ENCODE measurements at regions not wholly inside any gene's neighbourhood (a gene's known extent, or its start where the extent isn't known, plus 50 kb on each side); places are given as distances from the start of the nearest gene placed in this dataset.

DNA sequence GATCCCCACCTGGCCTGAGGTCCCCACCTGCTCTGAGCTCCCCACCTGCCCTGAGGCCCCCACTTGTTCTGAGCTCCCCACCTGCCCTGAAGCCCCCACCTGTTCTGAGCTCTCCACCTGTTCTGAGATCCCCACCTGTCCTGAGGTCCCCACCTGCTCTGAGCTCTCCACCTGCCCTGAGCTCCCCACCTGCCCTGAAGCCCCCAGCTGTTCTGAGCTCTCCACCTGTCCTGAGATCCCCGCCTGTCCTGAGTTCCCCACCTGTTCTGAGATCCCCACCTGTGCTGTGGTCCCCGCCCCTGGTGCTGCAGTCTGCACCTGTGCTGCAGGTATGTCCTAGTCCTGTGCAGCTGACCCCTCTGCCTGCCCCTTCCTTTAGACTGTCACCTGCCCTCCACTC is 561.6 kb downstream of the TCERG1L start:
- no peak for DNase-seq
- ChIA-PET CTCF (no interaction called here), POLR2A (ENCODE audit: unreplicated experiment) (no interaction called here)
- H3F3A ChIP-seq (ENCODE audit: low read length, unreplicated experiment) = no peaks in the 10 kb centered on the region
- H3K4me1 ChIP-seq (ENCODE audit: insufficient read depth, low read length) = no peaks in the 10 kb centered on the region
- no peak overlapping the region for H3K4me3 ChIP-seq (ENCODE audit: low read length)
- H3K79me2 ChIP-seq (ENCODE audit: low read length) = no peaks in the 10 kb centered on the region
- H3K9me3 ChIP-seq (ENCODE audit: low read length) = no peaks in the 10 kb centered on the region
- no peak overlapping the region for H3K9ac ChIP-seq (ENCODE audit: low read length)
- no peaks in the 10 kb centered on the region for H3K9me2 ChIP-seq (replicated peaks; ENCODE audit: low read length)
- H3K27ac ChIP-seq (ENCODE audit: low read length) = no peak overlapping the region
- intact Hi-C loops (cut with micrococcal nuclease) = no loop called here
- H2AFZ ChIP-seq (ENCODE audit: low read length) = no peak overlapping the region
- no peak for ATAC-seq
- no peak overlapping the region for H3K4me2 ChIP-seq (ENCODE audit: low read length)
- BruUV-seq (replicated peaks) = no TSS peak
- no peaks in the 10 kb centered on the region for H3K36me3 ChIP-seq (ENCODE audit: low read depth, low read length)
- no peaks in the 10 kb centered on the region for H4K20me1 ChIP-seq (ENCODE audit: low read length)
- no peaks in the 10 kb centered on the region for H3K27me3 ChIP-seq (ENCODE audit: low read length)
- TF ChIP-seq EZH2 (IDR thresholded peaks at IDR 0.05; ENCODE audit: low read length, unreplicated experiment) = no peak

DNA sequence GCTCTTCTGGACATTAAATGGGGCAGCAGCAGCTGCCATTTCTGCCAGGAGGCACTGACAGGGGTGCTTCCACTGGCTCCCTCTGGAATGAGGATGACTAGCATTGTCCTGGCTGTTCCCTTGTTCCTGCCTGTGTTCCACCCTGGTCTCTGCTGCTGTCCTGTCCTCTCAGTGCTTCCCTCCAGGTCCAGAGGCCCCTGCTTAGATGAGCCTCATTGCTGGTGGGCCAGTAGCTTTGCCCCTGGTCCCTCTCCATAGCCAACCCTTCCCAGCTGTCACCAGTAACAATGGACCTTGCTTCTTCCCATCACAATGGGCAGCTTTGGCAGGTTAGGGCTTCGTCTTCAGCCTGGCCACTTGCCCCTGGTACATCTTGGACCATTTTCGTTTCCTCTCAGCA is 561.1 kb downstream of the TCERG1L start:
- ATAC-seq = no peak
- H3K4me1 ChIP-seq (ENCODE audit: insufficient read depth, low read length) = no peaks in the 10 kb centered on the region

DNA sequence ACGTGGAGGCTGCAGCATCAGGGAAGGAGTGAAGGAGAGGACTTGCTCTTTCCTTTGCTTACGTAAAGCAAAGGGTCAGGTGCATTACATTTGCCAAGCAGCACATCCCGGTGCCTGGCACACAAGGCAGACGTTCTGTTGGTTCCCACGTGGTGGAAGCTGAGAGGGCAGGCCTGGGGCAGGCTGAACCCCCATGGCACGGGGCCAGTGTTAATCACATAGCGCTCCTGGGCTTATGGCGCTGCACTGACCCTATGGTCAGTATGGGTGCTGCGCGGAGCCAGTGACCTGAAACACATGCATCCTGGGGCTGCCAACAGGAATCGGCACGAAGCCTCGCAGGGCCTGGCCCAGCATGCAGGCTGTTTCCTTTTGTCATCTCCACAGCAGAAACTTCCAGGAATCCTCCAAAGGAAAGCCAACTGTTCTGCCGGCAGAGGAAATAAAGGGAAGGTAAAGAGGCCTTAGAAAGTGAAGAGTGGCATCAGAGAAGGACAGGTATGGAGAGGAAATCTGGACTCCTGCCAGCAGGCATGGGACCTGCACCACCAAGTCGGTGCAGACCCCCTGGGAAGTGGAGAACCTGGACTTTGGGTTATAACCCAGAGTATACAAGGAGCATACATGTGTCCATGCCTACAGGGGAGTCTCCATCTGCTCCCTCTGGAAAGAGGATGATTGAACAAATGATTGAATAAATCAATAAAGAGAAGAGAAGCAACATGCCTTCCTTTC is 560.2 kb downstream of the TCERG1L start:
- POLR2A ChIA-PET (ENCODE audit: unreplicated experiment) = no interaction called here
- Histone ChIP-seq H3K27me3 (ENCODE audit: low read length) (no peaks in the 10 kb centered on the region), H3K36me3 (ENCODE audit: low read depth, low read length) (no peaks in the 10 kb centered on the region), H3K9me2 (replicated peaks; ENCODE audit: low read length) (no peaks in the 10 kb centered on the region), H3K4me2 (ENCODE audit: low read length) (no peak overlapping the region), H3K9ac (ENCODE audit: low read length) (no peak overlapping the region), H3K4me3 (ENCODE audit: low read length) (no peak overlapping the region), H3K79me2 (ENCODE audit: low read length) (no peaks in the 10 kb centered on the region), H2AFZ (ENCODE audit: low read length) (no peak overlapping the region), H3F3A (ENCODE audit: low read length, unreplicated experiment) (no peaks in the 10 kb centered on the region), H3K9me3 (ENCODE audit: low read length) (no peaks in the 10 kb centered on the region), H3K27ac (ENCODE audit: low read length) (no peak overlapping the region), H3K4me1 (ENCODE audit: insufficient read depth, low read length) (no peaks in the 10 kb centered on the region), H4K20me1 (ENCODE audit: low read length) (no peaks in the 10 kb centered on the region)
- ATAC-seq (no peak), DNase-seq (no peak)
- no TSS peak for BruUV-seq (replicated peaks)
- intact Hi-C loops (cut with micrococcal nuclease) = no loop called here
- TF ChIP-seq EZH2 (IDR thresholded peaks at IDR 0.05; ENCODE audit: low read length, unreplicated experiment) = no peak
- TF ChIP-seq, protein P1, sequence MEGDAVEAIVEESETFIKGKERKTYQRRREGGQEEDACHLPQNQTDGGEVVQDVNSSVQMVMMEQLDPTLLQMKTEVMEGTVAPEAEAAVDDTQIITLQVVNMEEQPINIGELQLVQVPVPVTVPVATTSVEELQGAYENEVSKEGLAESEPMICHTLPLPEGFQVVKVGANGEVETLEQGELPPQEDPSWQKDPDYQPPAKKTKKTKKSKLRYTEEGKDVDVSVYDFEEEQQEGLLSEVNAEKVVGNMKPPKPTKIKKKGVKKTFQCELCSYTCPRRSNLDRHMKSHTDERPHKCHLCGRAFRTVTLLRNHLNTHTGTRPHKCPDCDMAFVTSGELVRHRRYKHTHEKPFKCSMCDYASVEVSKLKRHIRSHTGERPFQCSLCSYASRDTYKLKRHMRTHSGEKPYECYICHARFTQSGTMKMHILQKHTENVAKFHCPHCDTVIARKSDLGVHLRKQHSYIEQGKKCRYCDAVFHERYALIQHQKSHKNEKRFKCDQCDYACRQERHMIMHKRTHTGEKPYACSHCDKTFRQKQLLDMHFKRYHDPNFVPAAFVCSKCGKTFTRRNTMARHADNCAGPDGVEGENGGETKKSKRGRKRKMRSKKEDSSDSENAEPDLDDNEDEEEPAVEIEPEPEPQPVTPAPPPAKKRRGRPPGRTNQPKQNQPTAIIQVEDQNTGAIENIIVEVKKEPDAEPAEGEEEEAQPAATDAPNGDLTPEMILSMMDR (conservative IDR thresholded peaks at IDR 0.05; ENCODE audit: low read depth, low read length) = no peak
- no peak for TF ChIP-seq EZH2phosphoT487 (IDR thresholded peaks at IDR 0.05; ENCODE audit: borderline replicate concordance, low read length)
- CTCF ChIA-PET = no interaction called here

More for the DNA sequence above, 561.1 kb downstream of the TCERG1L start:
- H3K36me3 ChIP-seq (ENCODE audit: low read depth, low read length) = no peaks in the 10 kb centered on the region
- H3K27me3 ChIP-seq (ENCODE audit: low read length) = no peaks in the 10 kb centered on the region
- no peaks in the 10 kb centered on the region for H3K79me2 ChIP-seq (ENCODE audit: low read length)
- H3K9me3 ChIP-seq (ENCODE audit: low read length) = no peaks in the 10 kb centered on the region
- no TSS peak for BruUV-seq (replicated peaks)
- H3F3A ChIP-seq (ENCODE audit: low read length, unreplicated experiment) = no peaks in the 10 kb centered on the region
- no peak overlapping the region for H3K27ac ChIP-seq (ENCODE audit: low read length)
- ChIA-PET CTCF (no interaction called here), POLR2A (ENCODE audit: unreplicated experiment) (no interaction called here)
- TF ChIP-seq EZH2phosphoT487 (IDR thresholded peaks at IDR 0.05; ENCODE audit: borderline replicate concordance, low read length) (no peak), EZH2 (IDR thresholded peaks at IDR 0.05; ENCODE audit: low read length, unreplicated experiment) (no peak)
- TF ChIP-seq, protein P1 (conservative IDR thresholded peaks at IDR 0.05; ENCODE audit: low read depth, low read length) = no peak
- H3K9ac ChIP-seq (ENCODE audit: low read length) = no peak overlapping the region
- intact Hi-C loops (cut with micrococcal nuclease) = no loop called here
- no peak overlapping the region for H2AFZ ChIP-seq (ENCODE audit: low read length)
- no peaks in the 10 kb centered on the region for H4K20me1 ChIP-seq (ENCODE audit: low read length)
- no peak overlapping the region for H3K4me3 ChIP-seq (ENCODE audit: low read length)
- DNase-seq = no peak
- no peak overlapping the region for H3K4me2 ChIP-seq (ENCODE audit: low read length)
- H3K9me2 ChIP-seq (replicated peaks; ENCODE audit: low read length) = no peaks in the 10 kb centered on the region
